IMR-90 (cell line): ENCODE measurements at regions not wholly inside any gene's neighbourhood (a gene's known extent, or its start where the extent isn't known, plus 50 kb on each side); places are given as distances from the start of the nearest gene placed in this dataset.
A peak's percentile ranks its signal among the peaks of the same experiment; 100 is the strongest.

Experiments
- ATAC-seq: fragments of 200-7000 bp; cut with Tn5 transposase; 2 replicates; pipeline ENCODE4 v1.9.1; 2020; ENCODE audit warnings: low read depth, mild to moderate bottlenecking, moderate library complexity
- BruUV-seq: library from RNA; stranded (reverse); fragments of 400-500 nt; replicated peaks from 2 replicates; lab custom pipeline; 2021; lab: Mats Ljungman, UMichigan
- CTCF ChIA-PET: fragments of 300-600 bp; formaldehyde crosslinking; extraction: SDS; loops from one replicate; lab custom pipeline; 2021; ENCODE audit warnings: antibody characterized with exemption; lab: Yijun Ruan, JAX
- POLR2A ChIA-PET: fragments of 300-600 bp; sonication (Branson Sonifier 250); formaldehyde crosslinking; loops from one replicate; lab custom pipeline; 2022; ENCODE audit warnings: antibody characterized with exemption; ENCODE audit not compliant: unreplicated experiment; lab: Charles Lee
- DNase-seq: peaks from one replicate; pipeline ENCODE4 v3.0.0; 2013
- H2AFZ ChIP-seq: replicated peaks from 2 replicates; pipeline ENCODE3; 2013; ENCODE audit warnings: low read length, mild to moderate bottlenecking; ENCODE audit not compliant: poor library complexity
- H2AK5ac ChIP-seq: 2 replicates; pipeline ENCODE4 v1.6.1; 2013; ENCODE audit warnings: low read depth, low read length, inconsistent platforms
- H2AK9ac ChIP-seq: replicated peaks from 2 replicates; pipeline ENCODE3; 2013; ENCODE audit warnings: mild to moderate bottlenecking, low read depth, low read length, moderate library complexity; ENCODE audit not compliant: poor library complexity
- H2BK120ac ChIP-seq: 2 replicates; pipeline ENCODE4 v1.6.1; 2013; ENCODE audit warnings: low read depth, low read length, inconsistent platforms
- H2BK15ac ChIP-seq: 3 replicates; pipeline ENCODE4 v1.6.1; 2013; ENCODE audit warnings: low read depth, low read length, inconsistent platforms
- H2BK20ac ChIP-seq: 2 replicates; pipeline ENCODE4 v1.6.1; 2013; ENCODE audit warnings: low read depth, mild to moderate bottlenecking, inconsistent platforms, low read length, moderate library complexity
- H2BK5ac ChIP-seq: 2 replicates; pipeline ENCODE4 v1.6.1; 2013; ENCODE audit warnings: mild to moderate bottlenecking, low read depth, low read length, inconsistent platforms; ENCODE audit not compliant: poor library complexity, severe bottlenecking
- H3K14ac ChIP-seq: replicated peaks from 2 replicates; pipeline ENCODE4 v1.6.1; 2013; ENCODE audit warnings: low read depth, low read length, inconsistent platforms
- H3K18ac ChIP-seq: 2 replicates; pipeline ENCODE4 v1.6.1; 2013; ENCODE audit warnings: low read depth, low read length, control low read depth
- H3K23ac ChIP-seq: 2 replicates; pipeline ENCODE4 v1.6.1; 2013; ENCODE audit warnings: low read depth, low read length, inconsistent platforms
- H3K27ac ChIP-seq: 2 replicates; pipeline ENCODE4 v1.5.1; 2013; ENCODE audit warnings: mild to moderate bottlenecking, control low read depth, low read length; ENCODE audit not compliant: insufficient read depth
- H3K27me3 ChIP-seq: 2 replicates; pipeline ENCODE4 v1.6.1; 2013; ENCODE audit warnings: low read length; ENCODE audit not compliant: control insufficient read depth, insufficient read depth
- H3K36me3 ChIP-seq: 2 replicates; pipeline ENCODE4 v1.6.1; 2013; ENCODE audit warnings: low read length, mixed read lengths; ENCODE audit not compliant: control insufficient read depth, insufficient read depth
- H3K4ac ChIP-seq: 2 replicates; pipeline ENCODE4 v1.6.1; 2013; ENCODE audit warnings: low read depth, low read length, inconsistent platforms
- H3K4me1 ChIP-seq: 2 replicates; pipeline ENCODE4 v1.6.1; 2013; ENCODE audit warnings: low read length, mixed read lengths; ENCODE audit not compliant: control insufficient read depth, insufficient read depth
- H3K4me2 ChIP-seq: 2 replicates; pipeline ENCODE4 v1.6.1; 2013; ENCODE audit warnings: low read depth, mild to moderate bottlenecking, control low read depth, low read length, moderate library complexity
- H3K4me3 ChIP-seq: 2 replicates; pipeline ENCODE4 v1.5.1; 2013; ENCODE audit warnings: low read depth, mild to moderate bottlenecking, control low read depth, low read length, moderate library complexity; ENCODE audit not compliant: insufficient read depth
- H3K56ac ChIP-seq: 2 replicates; pipeline ENCODE4 v1.6.1; 2013; ENCODE audit warnings: low read length, inconsistent platforms; ENCODE audit not compliant: insufficient read depth; ENCODE audit errors: extremely low read depth
- H3K79me1 ChIP-seq, 2 experiments: 2 replicates each; pipeline ENCODE4 v1.6.1; 2013; ENCODE audit warnings: low read length in 2 of 2, inconsistent platforms in 1 of 2, low read depth in 1 of 2
- H3K9ac ChIP-seq: 2 replicates; pipeline ENCODE4 v1.6.1; 2013; ENCODE audit warnings: low read depth, low read length, control low read depth
- H3K9me1 ChIP-seq: 2 replicates; pipeline ENCODE4 v1.6.1; 2013; ENCODE audit warnings: low read length, inconsistent platforms; ENCODE audit not compliant: insufficient read depth
- H3K9me3 ChIP-seq: 2 replicates; pipeline ENCODE4 v1.6.1; 2013; ENCODE audit warnings: low read length; ENCODE audit not compliant: control insufficient read depth, insufficient read depth
- H4K20me1 ChIP-seq: 2 replicates; pipeline ENCODE4 v1.6.1; 2013; ENCODE audit warnings: low read length, inconsistent platforms; ENCODE audit not compliant: insufficient read depth
- H4K5ac ChIP-seq: 2 replicates; pipeline ENCODE4 v1.6.1; 2013; ENCODE audit warnings: mild to moderate bottlenecking, low read depth, low read length, control low read depth
- H4K8ac ChIP-seq, 2 experiments: 2 replicates each; pipeline ENCODE4 v1.6.1; 2013; ENCODE audit warnings: low read depth in 2 of 2, low read length in 2 of 2, control low read depth in 1 of 2, inconsistent platforms in 1 of 2
- H4K91ac ChIP-seq: 2 replicates; pipeline ENCODE4 v1.6.1; 2013; ENCODE audit warnings: low read depth, low read length, inconsistent platforms; ENCODE audit not compliant: insufficient read depth
- BHLHE40 ChIP-seq: fragments of 150-350 bp; IDR thresholded peaks from 2 replicates; pipeline ENCODE4 v1.6.1; 2016; ENCODE audit warnings: mild to moderate bottlenecking, low read depth, low read length
- FOS ChIP-seq: fragments of 150-350 bp; IDR thresholded peaks from 2 replicates; pipeline ENCODE4 v1.6.1; 2016; ENCODE audit warnings: low read depth, low read length
- NFE2L2 ChIP-seq: fragments of 150-350 bp; IDR thresholded peaks from 2 replicates; pipeline ENCODE4 v1.6.1; 2016; ENCODE audit warnings: low read depth, mild to moderate bottlenecking, low read length
- SMC3 ChIP-seq: fragments of 150-350 bp; IDR thresholded peaks from 2 replicates; pipeline ENCODE4 v1.6.1; 2016; ENCODE audit warnings: low read depth, mild to moderate bottlenecking, antibody characterized with exemption, low read length, moderate library complexity
- WGBS, 2 experiments: methylation state at CpG; one replicate each; pipeline versions ENCODE4 v1.1.5 to v1.1.7; 2013; ENCODE audit warnings: missing lambda C conversion rate in 2 of 2; ENCODE audit not compliant: insufficient read length in 1 of 2; ENCODE audit errors: extremely low coverage in 2 of 2; 5-methylcytosine and 5-hydroxymethylcytosine counted together
- dilution Hi-C: fragments of 300-500 bp; cut with HindIII; formaldehyde crosslinking; loops from one replicate; pipeline ENCODE4 v1.14.3; 2018; ENCODE audit warnings: low sequenced_read_pairs; ENCODE audit not compliant: unreplicated experiment
- in situ Hi-C: fragments of 300-500 bp; cut with MboI; formaldehyde crosslinking; loops from 3 replicates; pipeline ENCODE4 v1.14.3; 2019; ENCODE audit warnings: low sequenced_read_pairs, inconsistent platforms, mixed read lengths
- intact Hi-C: fragments of 100-400 bp; cut with micrococcal nuclease; formaldehyde crosslinking; loops from 2 replicates; pipeline ENCODE4 v1.10.0; 2022

- Histone ChIP-seq H4K8ac (no peak overlapping the region), H3K27ac (no peak overlapping the region), H2BK120ac (peak overlapping the region; percentile 33; the same call in 1 of the 2 replicates), H3K27me3 (no peaks in the 10 kb centered on the region), H2AFZ (no peak overlapping the region), H3K23ac (no peak overlapping the region), H2AK5ac (no peak overlapping the region), H3K4me2 (no peak overlapping the region), H3K14ac (no peak overlapping the region), H3K9ac (no peak overlapping the region), H3K18ac (no peak overlapping the region), H2BK20ac (no peak overlapping the region), H4K5ac (no peak overlapping the region), H2BK15ac (no peak overlapping the region), H3K56ac (no peak overlapping the region), H3K79me1 (no peaks in the 10 kb centered on the region), H3K9me1 (no peaks in the 10 kb centered on the region), H3K4me1 (no peaks in the 10 kb centered on the region), H3K9me3 (no peaks in the 10 kb centered on the region), H2AK9ac (no peak overlapping the region), H3K36me3 (no peaks in the 10 kb centered on the region), H4K20me1 (no peaks in the 10 kb centered on the region), H4K91ac (no peak overlapping the region), H2BK5ac (peak overlapping the region; percentile 42), H3K4ac (no peak overlapping the region), H3K4me3 (no peak overlapping the region)
- peak; percentile 63 for ATAC-seq
- intact Hi-C loops: no loop called here
- DNase-seq: peak; percentile 93
- WGBS, 2 experiments: no CpG with 5 or more reads among the region's 4 CpGs
- CTCF ChIA-PET: no interaction called here
- dilution Hi-C loops: no loop called here
- in situ Hi-C loops: loop anchor here (25.0 kb wide), 1 partner anchor 349 kb away; no protein-coding TSS in a partner anchor
- TF ChIP-seq NFE2L2 (no peak), FOS (peak; percentile 68), SMC3 (no peak), BHLHE40 (peak; percentile 25; the same call in 1 of the 2 replicates)
- POLR2A ChIA-PET: no interaction called here
- no TSS peak for BruUV-seq
Observed at GRCh38 chr12:114163771-114164170, 197.6 kb upstream of the RBM19 start.
